HUES64 (cell line): ENCODE measurements at regions not wholly inside any gene's neighbourhood (a gene's known extent, or its start where the extent isn't known, plus 50 kb on each side); places are given as distances from the start of the nearest gene placed in this dataset.
"Not testable (repeated sequence)": the region's sequence is repeated elsewhere in the genome, so short reads cannot be mapped to it uniquely, and the experiment has no call there.

Source experiments
- H3K27ac ChIP-seq: 2 replicates; pipeline ENCODE4 v1.7.0; 2013; ENCODE audit warnings: low read depth, low read length, inconsistent platforms
- H3K27me3 ChIP-seq: 2 replicates; pipeline ENCODE4 v1.6.1; 2013; ENCODE audit warnings: mild to moderate bottlenecking, low read length; ENCODE audit not compliant: insufficient read depth
- H3K36me3 ChIP-seq: 2 replicates; pipeline ENCODE4 v1.6.1; 2013; ENCODE audit warnings: mild to moderate bottlenecking, low read length; ENCODE audit not compliant: insufficient read depth
- H3K4me1 ChIP-seq: 2 replicates; pipeline ENCODE4 v1.6.1; 2013; ENCODE audit warnings: mild to moderate bottlenecking, low read length, moderate library complexity; ENCODE audit not compliant: insufficient read depth
- H3K4me3 ChIP-seq: 2 replicates; pipeline ENCODE4 v1.5.1; 2013; ENCODE audit warnings: mild to moderate bottlenecking, low read length, moderate library complexity
- H3K9ac ChIP-seq: 2 replicates; pipeline ENCODE4 v1.6.1; 2013; ENCODE audit warnings: mild to moderate bottlenecking, low read depth, low read length
- H3K9me3 ChIP-seq: 2 replicates; pipeline ENCODE4 v1.6.1; 2013; ENCODE audit warnings: low read depth, low read length; ENCODE audit not compliant: insufficient read depth
- WGBS: fragments of 150-250, 120-280 bp; methylation state at CpG from one replicate; pipeline ENCODE4 v1.1.7; 2013; ENCODE audit warnings: missing lambda C conversion rate; 5-methylcytosine and 5-hydroxymethylcytosine counted together

DNA sequence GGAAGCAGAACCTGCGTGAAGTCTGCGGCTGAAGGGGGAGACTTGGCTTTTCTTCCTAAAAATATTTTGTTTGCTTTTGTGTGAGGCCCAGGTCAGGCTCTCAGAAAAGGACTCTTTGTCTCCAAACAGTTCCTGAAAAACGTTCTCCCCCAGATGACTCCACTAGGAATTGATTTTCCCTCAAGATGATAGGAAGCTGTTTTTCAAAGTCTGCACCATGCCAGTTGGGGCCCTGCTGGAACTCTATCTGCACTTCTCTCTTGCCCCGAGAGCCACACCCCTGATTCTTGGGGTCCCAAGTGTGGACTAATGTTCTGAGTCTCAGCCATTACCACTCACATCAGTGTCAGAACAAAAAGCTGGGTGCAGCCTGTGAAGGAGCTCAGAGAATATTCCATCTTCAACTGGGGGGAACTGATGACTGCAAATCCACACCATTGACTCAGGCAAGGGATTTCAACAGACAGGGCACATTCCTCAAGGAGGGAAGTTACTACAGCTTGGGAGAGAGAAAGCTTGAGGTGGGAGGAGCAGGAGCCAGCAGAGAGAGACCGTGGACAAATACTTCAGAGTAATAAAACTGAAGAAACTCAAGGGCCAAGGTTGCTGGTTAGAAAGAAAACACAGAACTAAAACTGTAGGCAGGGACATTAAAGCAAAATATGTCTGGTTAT, 768.3 kb downstream of the RNF144A start:
- Histone ChIP-seq H3K36me3 (no peaks in the 10 kb centered on the region), H3K9me3 (no peaks in the 10 kb centered on the region), H3K27ac (no peak overlapping the region), H3K27me3 (no peaks in the 10 kb centered on the region), H3K4me1 (no peaks in the 10 kb centered on the region), H3K4me3 (no peak overlapping the region), H3K9ac (no peak overlapping the region)
- 87% methylated on average over 5 of the region's 5 CpGs for WGBS

DNA sequence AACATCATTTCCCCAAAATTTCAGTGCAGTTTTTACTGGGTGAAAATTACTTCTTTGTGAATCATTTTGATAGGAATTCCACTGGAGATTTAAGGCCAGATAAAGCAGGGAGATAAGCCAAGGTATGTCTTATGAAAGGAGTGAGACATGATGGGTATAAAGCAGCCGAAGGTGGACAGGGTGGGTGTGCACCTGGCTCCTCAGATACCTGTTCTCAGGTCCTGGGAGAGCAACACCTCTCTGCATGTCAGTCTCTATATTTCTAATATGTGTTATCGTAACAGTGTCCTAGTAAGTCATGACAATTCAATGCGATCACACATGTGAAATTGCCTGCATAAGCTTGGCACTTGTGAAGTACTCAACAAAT, 768.8 kb downstream of the RNF144A start:
- Histone ChIP-seq H3K36me3 (no peaks in the 10 kb centered on the region), H3K27ac (no peak overlapping the region), H3K4me3 (no peak overlapping the region), H3K4me1 (no peaks in the 10 kb centered on the region), H3K9me3 (no peaks in the 10 kb centered on the region), H3K27me3 (no peaks in the 10 kb centered on the region), H3K9ac (no peak overlapping the region)
- WGBS, result 98% methylated on average over 3 of the region's 3 CpGs

DNA sequence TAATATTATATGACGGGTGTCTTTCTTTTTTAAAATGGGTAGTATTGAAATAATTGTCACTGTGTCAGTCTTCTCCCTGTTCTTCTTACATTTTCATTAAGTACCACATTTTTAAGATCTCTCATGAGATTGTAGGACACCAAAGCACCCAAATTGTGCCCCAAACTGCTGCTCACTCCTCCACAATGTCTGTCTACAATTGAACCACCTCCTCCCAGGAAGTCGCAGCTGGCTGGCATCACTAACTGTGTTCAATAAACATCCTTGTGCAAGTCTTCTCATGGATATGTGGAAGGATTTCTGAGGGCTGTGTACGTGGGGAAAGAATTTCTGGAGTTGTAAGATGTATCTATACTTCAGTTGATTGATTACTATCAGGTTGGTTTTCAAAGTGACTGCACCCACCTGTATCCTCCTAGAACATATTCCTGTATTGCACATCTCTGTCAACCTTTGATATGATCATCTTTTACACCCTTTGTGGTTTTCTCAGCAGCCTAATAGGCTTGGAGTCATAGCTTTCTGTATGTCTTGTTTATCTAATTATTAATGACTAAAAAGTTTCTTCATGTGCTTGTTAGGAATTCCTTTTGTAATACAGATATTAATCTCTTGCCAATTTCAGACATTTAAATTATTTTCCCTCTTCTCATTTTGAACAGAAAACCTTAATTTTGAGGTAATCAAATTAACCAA, 774.9 kb downstream of the RNF144A start:
- 100% methylated on average over 2 of the region's 3 CpGs for WGBS
- H3K9me3 ChIP-seq, result no peaks in the 10 kb centered on the region
- no peak overlapping the region for H3K9ac ChIP-seq
- no peak overlapping the region for H3K27ac ChIP-seq
- H3K27me3 ChIP-seq, result no peaks in the 10 kb centered on the region
- H3K4me1 ChIP-seq, result no peaks in the 10 kb centered on the region
- H3K4me3 ChIP-seq, result no peak overlapping the region
- no peaks in the 10 kb centered on the region for H3K36me3 ChIP-seq

DNA sequence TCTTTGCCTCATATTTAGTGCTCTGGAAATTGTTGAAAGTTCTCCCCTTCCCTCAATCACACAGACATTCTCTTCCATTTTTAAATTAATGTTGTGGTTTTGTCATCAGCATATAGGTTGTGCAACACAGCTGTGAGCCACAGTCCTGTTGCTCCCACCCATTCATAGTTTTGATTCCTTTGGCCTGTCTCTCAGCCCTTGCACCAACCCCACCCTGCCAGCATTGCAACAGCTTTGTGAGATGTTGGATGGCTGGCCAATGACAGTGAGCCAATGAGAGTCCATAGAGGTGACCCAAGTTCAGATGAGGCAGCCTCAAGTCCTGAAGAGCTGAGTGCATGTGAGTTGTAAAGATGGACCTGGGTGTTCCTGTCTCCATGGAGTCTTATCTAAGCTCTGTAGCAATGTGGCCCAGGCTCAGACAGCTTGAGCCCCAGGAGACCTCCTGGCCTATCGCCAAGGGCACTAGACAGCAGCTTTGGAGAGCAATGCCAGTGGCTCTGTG, 775.5 kb downstream of the RNF144A start:
- H3K36me3 ChIP-seq, result no peaks in the 10 kb centered on the region
- no peak overlapping the region for H3K27ac ChIP-seq
- no peaks in the 10 kb centered on the region for H3K4me1 ChIP-seq

DNA sequence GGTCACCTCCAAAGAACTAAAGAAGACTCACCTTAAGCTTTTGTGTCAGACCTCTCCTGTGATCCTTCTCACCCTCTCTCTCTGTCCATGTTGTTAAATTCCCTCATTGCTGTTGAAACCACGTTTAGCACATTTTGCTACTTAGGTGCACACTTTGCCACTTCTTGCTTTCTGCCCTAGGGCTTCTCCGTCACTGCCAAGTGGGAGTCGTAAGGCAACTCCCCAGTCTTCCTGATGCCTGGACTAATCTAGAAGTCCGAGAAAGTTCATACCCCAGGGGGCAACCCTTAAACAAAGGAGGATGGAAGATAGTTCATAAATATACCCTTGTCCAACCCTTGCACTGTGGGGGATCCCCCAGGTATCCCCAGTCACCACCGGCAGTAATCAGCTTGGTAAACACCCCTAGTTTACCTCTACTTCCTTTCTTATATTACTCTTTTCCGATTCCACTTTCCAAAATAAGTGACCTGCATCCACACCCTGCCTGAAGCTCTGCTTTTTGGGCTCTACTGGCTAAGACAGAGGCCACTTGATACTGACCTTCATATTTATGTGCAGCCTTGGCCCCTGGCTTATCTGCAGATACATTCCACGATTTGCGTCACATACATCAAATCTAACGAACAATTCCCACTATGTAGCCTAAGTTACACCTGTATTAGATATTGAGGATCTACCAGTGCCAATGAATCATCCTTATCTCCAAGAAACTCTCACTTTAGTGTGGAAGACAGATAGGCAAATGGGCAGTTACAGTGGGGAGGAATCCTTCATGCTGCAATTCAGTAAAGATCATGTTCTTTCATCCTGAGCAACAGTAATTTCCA, 776.2 kb downstream of the RNF144A start:
- Histone ChIP-seq H3K9ac (no peak overlapping the region), H3K36me3 (no peaks in the 10 kb centered on the region), H3K27me3 (no peaks in the 10 kb centered on the region), H3K9me3 (no peaks in the 10 kb centered on the region), H3K4me3 (no peak overlapping the region), H3K27ac (no peak overlapping the region), H3K4me1 (no peaks in the 10 kb centered on the region)
- WGBS, result 87% methylated on average over 9 of the region's 9 CpGs

More for the DNA sequence above, 775.5 kb downstream of the RNF144A start:
- Histone ChIP-seq H3K9me3 (no peaks in the 10 kb centered on the region), H3K4me3 (no peak overlapping the region), H3K27me3 (no peaks in the 10 kb centered on the region), H3K9ac (no peak overlapping the region)
- WGBS, result 97% methylated on average over 1 of the region's 1 CpG

DNA sequence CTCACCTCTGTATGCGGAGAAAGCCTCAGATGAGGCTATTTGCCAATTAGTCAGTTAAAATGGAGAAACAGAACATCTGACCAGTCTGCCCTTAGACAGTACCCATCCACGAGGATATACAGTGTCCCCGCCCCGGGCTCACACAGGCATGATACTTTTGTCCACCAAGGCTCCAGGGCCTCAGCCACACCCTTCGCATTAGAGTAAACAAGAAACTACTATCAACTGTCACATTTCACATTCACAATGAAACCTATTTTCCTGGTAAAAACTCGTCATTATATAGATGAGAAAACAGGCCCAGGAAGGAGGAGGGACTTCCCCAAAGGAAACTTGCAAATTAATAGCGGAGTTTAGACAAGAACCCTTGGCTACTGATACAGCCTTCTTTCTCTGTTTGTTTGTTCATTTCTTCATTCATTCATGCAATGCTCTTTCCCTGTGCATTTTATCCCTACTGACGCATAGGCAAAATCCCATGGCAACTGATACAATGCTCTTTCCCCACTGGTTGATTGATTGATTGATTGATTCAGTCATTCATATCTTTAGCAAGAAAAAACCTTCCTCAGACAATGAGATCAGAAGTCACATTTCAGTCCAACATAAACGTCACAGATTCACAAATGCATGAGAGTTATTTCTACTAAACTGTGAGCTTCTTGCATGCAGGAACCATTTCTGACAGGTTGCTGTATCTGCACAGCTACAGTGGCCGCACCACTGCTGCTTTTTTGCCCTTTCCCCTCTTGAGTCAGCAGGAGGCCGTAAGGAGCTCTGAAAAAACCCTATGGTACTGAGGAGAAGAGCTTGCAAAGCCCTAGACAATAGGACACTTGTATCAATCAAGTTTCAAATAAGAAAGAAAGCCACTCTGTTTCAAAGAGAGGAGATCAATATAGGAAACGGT, 777.1 kb downstream of the RNF144A start:
- Histone ChIP-seq H3K27ac (no peak overlapping the region), H3K4me3 (no peak overlapping the region), H3K36me3 (no peaks in the 10 kb centered on the region), H3K9me3 (no peaks in the 10 kb centered on the region), H3K27me3 (no peaks in the 10 kb centered on the region), H3K4me1 (no peaks in the 10 kb centered on the region), H3K9ac (no peak overlapping the region)
- WGBS, result 88% methylated on average over 12 of the region's 12 CpGs

DNA sequence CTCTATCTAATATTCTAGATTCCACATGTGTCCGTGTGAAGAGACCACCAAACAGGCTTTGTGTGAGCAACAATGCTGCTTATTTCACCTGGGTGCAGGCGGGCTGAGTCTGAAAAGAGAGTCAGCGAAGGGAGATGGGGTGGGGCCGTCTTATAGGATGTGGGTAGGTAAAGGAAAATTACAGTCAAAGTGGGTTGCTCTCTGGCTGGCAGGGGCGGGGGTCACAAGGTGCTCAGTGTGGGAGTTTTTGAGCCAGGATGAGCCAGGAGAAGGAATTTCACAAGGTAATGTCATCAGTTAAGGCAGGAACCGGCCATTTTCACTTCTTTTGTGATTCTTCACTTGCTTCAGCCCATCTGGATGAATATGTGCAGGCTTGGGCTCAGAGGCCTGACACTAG, 779.3 kb downstream of the RNF144A start:
- H3K9ac ChIP-seq, H3K4me1 ChIP-seq, H3K36me3 ChIP-seq, H3K4me3 ChIP-seq, H3K27ac ChIP-seq, H3K27me3 ChIP-seq, H3K9me3 ChIP-seq: not testable (repeated sequence)
- 78% methylated on average over 6 of the region's 6 CpGs for WGBS

DNA sequence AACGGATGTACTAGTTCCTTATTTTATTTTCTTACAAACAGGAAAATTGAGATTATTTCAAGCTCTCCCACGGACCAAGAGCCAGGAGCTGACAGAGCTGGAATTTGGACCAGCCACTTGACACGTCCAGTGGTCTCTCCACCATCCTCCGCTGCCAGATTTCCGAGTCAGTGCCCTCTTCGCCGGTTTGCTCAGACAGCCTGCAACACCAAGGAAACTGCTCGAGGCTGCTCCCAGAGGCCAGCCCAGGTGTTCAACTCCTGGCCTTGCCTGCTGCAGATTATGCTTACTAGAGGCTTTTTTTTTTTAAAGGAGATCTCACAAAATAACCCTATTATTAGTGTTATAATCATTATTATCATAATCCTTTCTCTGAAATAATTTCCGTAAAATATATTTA, 779.8 kb downstream of the RNF144A start:
- no peaks in the 10 kb centered on the region for H3K36me3 ChIP-seq
- no peaks in the 10 kb centered on the region for H3K9me3 ChIP-seq
- H3K4me1 ChIP-seq, result peaks cover 5% of the 10 kb centered on the region
- H3K9ac ChIP-seq, result no peak overlapping the region
- H3K4me3 ChIP-seq, result no peak overlapping the region
- 85% methylated on average over 8 of the region's 9 CpGs for WGBS
- H3K27me3 ChIP-seq, result no peaks in the 10 kb centered on the region
- H3K27ac ChIP-seq, result no peak overlapping the region

DNA sequence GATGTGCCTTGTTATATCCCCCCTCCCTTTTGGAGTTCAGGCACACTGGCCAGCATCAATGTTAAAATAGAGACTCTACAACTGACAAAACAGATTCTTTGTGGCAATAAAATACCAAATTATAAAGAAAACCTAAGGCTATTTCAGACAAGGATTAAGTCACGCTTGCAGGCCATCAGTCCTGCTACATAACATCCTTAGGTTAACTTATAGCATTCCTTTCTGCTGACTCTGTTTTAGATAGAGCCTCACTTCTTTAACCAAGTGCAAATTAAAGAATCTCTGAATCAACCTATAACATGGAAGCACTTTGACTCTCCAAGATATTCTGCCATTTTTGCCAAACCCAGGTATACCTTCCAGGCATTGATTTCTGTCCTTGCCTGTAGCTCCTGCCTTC, 784.6 kb downstream of the RNF144A start:
- WGBS, result 93% methylated on average over 1 of the region's 1 CpG
- Histone ChIP-seq H3K36me3 (no peaks in the 10 kb centered on the region), H3K27ac (no peak overlapping the region), H3K9ac (no peak overlapping the region), H3K9me3 (no peaks in the 10 kb centered on the region), H3K4me3 (no peak overlapping the region), H3K4me1 (peaks cover 44% of the 10 kb centered on the region), H3K27me3 (no peaks in the 10 kb centered on the region)

DNA sequence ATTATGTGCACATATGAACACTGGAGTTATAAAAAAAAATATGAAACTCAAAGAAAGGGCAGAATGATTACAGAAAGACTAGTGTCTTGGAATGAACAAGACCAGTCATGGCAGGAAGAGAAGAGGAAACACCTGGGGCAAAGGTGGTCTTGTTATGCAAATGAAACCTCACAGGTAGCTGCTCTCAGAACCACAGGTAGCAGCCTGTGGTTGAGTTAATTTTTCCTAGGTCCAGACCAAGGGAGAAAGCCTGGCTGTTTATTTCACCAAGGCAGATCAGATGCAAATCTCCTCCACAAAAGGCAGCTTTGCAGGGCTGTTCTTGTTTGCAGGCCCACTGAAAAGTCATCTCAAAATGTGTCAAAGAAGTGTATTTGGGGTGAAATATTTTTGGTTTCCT, 785.8 kb downstream of the RNF144A start:
- Histone ChIP-seq H3K36me3 (no peaks in the 10 kb centered on the region), H3K4me3 (no peak overlapping the region), H3K27ac (peak overlapping the region; percentile 79), H3K9ac (no peak overlapping the region), H3K4me1 (peaks cover 46% of the 10 kb centered on the region), H3K9me3 (no peaks in the 10 kb centered on the region), H3K27me3 (no peaks in the 10 kb centered on the region)
